ENCODE measurements at regions not wholly inside any gene's neighbourhood (a gene's known extent, or its start where the extent isn't known, plus 50 kb on each side); places are given as distances from the start of the nearest gene placed in this dataset.

- ChIA-PET CTCF (interaction anchor here in 1 of 2 donors (0.7 kb wide), 1 partner anchor 17 kb away, joined by 3 read pairs; no protein-coding TSS in a partner anchor), POLR2A (no interaction called here)
- H3K36me3 Mint-ChIP-seq: no peaks in the 10 kb centered on the region
- 67% methylated on average over 1 of the region's 6 CpGs for WGBS (ENCODE audit: insufficient coverage)
- H3K27me3 Mint-ChIP-seq: no peaks in the 10 kb centered on the region
- H3K9me3 Mint-ChIP-seq: no peaks in the 10 kb centered on the region
- ATAC-seq (replicated peaks in 1 of 4) (no peak), DNase-seq (no peak)
- no peak overlapping the region for H3K27ac ChIP-seq (ENCODE audit: low read length)
- no peaks in the 10 kb centered on the region for H3K27me3 ChIP-seq (replicated peaks in 1 of 2; ENCODE audit: control insufficient read depth in 2 of 2, extremely low read depth in 1 of 2, insufficient read depth in 2 of 2, low read length in 1 of 2)
- no peaks in the 10 kb centered on the region for H3K36me3 ChIP-seq (ENCODE audit: control insufficient read depth in 2 of 2, extremely low read depth in 1 of 2, insufficient read depth in 1 of 2, low read length in 1 of 2)
- H3K27ac Mint-ChIP-seq: no peak overlapping the region
- H3K9me3 ChIP-seq: no peaks in the 10 kb centered on the region
- no peak overlapping the region for H3K4me3 ChIP-seq (ENCODE audit: control insufficient read depth in 1 of 2, extremely low read depth in 1 of 2, low read length in 1 of 2)
- H3K4me1 Mint-ChIP-seq: no peaks in the 10 kb centered on the region
- no peaks in the 10 kb centered on the region for H3K4me1 ChIP-seq (ENCODE audit: control insufficient read depth in 1 of 2, extremely low read depth in 1 of 2, insufficient read depth in 2 of 2, low read length in 2 of 2)
- no peak overlapping the region for H3K4me3 Mint-ChIP-seq
Observed at GRCh38 chr3:152737021-152737908, 97.7 kb upstream of the P2RY1 start.

GRCh38 chr3:152738656-152739055 lies 96.3 kb upstream of the P2RY1 start:
- H3K9me3 ChIP-seq: no peaks in the 10 kb centered on the region
- Mint-ChIP-seq H3K9me3 (no peaks in the 10 kb centered on the region), H3K4me3 (no peak overlapping the region), H3K27ac (no peak overlapping the region), H3K4me1 (no peaks in the 10 kb centered on the region), H3K27me3 (no peaks in the 10 kb centered on the region), H3K36me3 (no peaks in the 10 kb centered on the region)
- ChIA-PET CTCF (no interaction called here), POLR2A (no interaction called here)
- no peak for DNase-seq
- 25% methylated on average over 1 of the region's 2 CpGs for WGBS (ENCODE audit: insufficient coverage)
- no peak for ATAC-seq (replicated peaks in 1 of 4)
- no peaks in the 10 kb centered on the region for H3K36me3 ChIP-seq (ENCODE audit: control insufficient read depth in 2 of 2, extremely low read depth in 1 of 2, insufficient read depth in 1 of 2, low read length in 1 of 2)
- H3K4me1 ChIP-seq (ENCODE audit: control insufficient read depth in 1 of 2, extremely low read depth in 1 of 2, insufficient read depth in 2 of 2, low read length in 2 of 2): no peaks in the 10 kb centered on the region
- H3K27me3 ChIP-seq (replicated peaks in 1 of 2; ENCODE audit: control insufficient read depth in 2 of 2, extremely low read depth in 1 of 2, insufficient read depth in 2 of 2, low read length in 1 of 2): no peaks in the 10 kb centered on the region
- no peak overlapping the region for H3K27ac ChIP-seq (ENCODE audit: low read length)
- H3K4me3 ChIP-seq (ENCODE audit: control insufficient read depth in 1 of 2, extremely low read depth in 1 of 2, low read length in 1 of 2): no peak overlapping the region

- DNase-seq (no peak), ATAC-seq (replicated peaks in 1 of 4) (no peak)
- H3K27ac ChIP-seq (ENCODE audit: low read length): no peak overlapping the region
- H3K36me3 Mint-ChIP-seq: no peaks in the 10 kb centered on the region
- peaks cover 0 to 4% of the 10 kb centered on the region in 2 donors for H3K27me3 Mint-ChIP-seq
- no peak overlapping the region for H3K27ac Mint-ChIP-seq
- CTCF ChIA-PET: no interaction called here
- H3K4me3 Mint-ChIP-seq: no peak overlapping the region
- no peaks in the 10 kb centered on the region for H3K4me1 ChIP-seq (ENCODE audit: control insufficient read depth in 1 of 2, extremely low read depth in 1 of 2, insufficient read depth in 2 of 2, low read length in 2 of 2)
- no peaks in the 10 kb centered on the region for H3K9me3 ChIP-seq
- no peaks in the 10 kb centered on the region for H3K36me3 ChIP-seq (ENCODE audit: control insufficient read depth in 2 of 2, extremely low read depth in 1 of 2, insufficient read depth in 1 of 2, low read length in 1 of 2)
- WGBS (ENCODE audit: insufficient coverage): no CpG with 5 or more reads among the region's 2 CpGs
- POLR2A ChIA-PET: no interaction called here
- no peaks in the 10 kb centered on the region for H3K27me3 ChIP-seq (replicated peaks in 1 of 2; ENCODE audit: control insufficient read depth in 2 of 2, extremely low read depth in 1 of 2, insufficient read depth in 2 of 2, low read length in 1 of 2)
- no peaks in the 10 kb centered on the region for H3K9me3 Mint-ChIP-seq
- no peaks in the 10 kb centered on the region for H3K4me1 Mint-ChIP-seq
- no peak overlapping the region for H3K4me3 ChIP-seq (ENCODE audit: control insufficient read depth in 1 of 2, extremely low read depth in 1 of 2, low read length in 1 of 2)
Observed at GRCh38 chr3:152742368-152743347, 92.3 kb upstream of the P2RY1 start.

- no peak for DNase-seq
- H3K4me3 ChIP-seq (ENCODE audit: control insufficient read depth in 1 of 2, extremely low read depth in 1 of 2, low read length in 1 of 2): no peak overlapping the region
- H3K9me3 ChIP-seq: no peaks in the 10 kb centered on the region
- ChIA-PET CTCF (no interaction called here), POLR2A (no interaction called here)
- no peak overlapping the region for H3K4me3 Mint-ChIP-seq
- H3K27ac ChIP-seq (ENCODE audit: low read length): no peak overlapping the region
- no peaks in the 10 kb centered on the region for H3K4me1 Mint-ChIP-seq
- no peaks in the 10 kb centered on the region for H3K4me1 ChIP-seq (ENCODE audit: control insufficient read depth in 1 of 2, extremely low read depth in 1 of 2, insufficient read depth in 2 of 2, low read length in 2 of 2)
- H3K36me3 Mint-ChIP-seq: no peaks in the 10 kb centered on the region
- H3K27ac Mint-ChIP-seq: no peak overlapping the region
- H3K27me3 Mint-ChIP-seq: peaks cover 0 to 4% of the 10 kb centered on the region in 2 donors
- peaks cover 7 to 19% (median 14%) of the 10 kb centered on the region in 3 donors for H3K9me3 Mint-ChIP-seq
- 100% methylated on average over 1 of the region's 1 CpG for WGBS (ENCODE audit: insufficient coverage)
- H3K27me3 ChIP-seq (replicated peaks in 1 of 2; ENCODE audit: control insufficient read depth in 2 of 2, extremely low read depth in 1 of 2, insufficient read depth in 2 of 2, low read length in 1 of 2): no peaks in the 10 kb centered on the region
- ATAC-seq (replicated peaks in 1 of 4): no peak
- no peaks in the 10 kb centered on the region for H3K36me3 ChIP-seq (ENCODE audit: control insufficient read depth in 2 of 2, extremely low read depth in 1 of 2, insufficient read depth in 1 of 2, low read length in 1 of 2)
Observed at GRCh38 chr3:152745646-152746045, 89.3 kb upstream of the P2RY1 start.

GRCh38 chr3:152754303-152754702 lies 80.6 kb upstream of the P2RY1 start:
- Histone ChIP-seq H3K27me3 (replicated peaks in 1 of 2; ENCODE audit: control insufficient read depth in 2 of 2, extremely low read depth in 1 of 2, insufficient read depth in 2 of 2, low read length in 1 of 2) (no peaks in the 10 kb centered on the region), H3K9me3 (no peaks in the 10 kb centered on the region), H3K36me3 (ENCODE audit: control insufficient read depth in 2 of 2, extremely low read depth in 1 of 2, insufficient read depth in 1 of 2, low read length in 1 of 2) (no peaks in the 10 kb centered on the region), H3K4me1 (ENCODE audit: control insufficient read depth in 1 of 2, extremely low read depth in 1 of 2, insufficient read depth in 2 of 2, low read length in 2 of 2) (no peaks in the 10 kb centered on the region), H3K27ac (ENCODE audit: low read length) (no peak overlapping the region), H3K4me3 (ENCODE audit: control insufficient read depth in 1 of 2, extremely low read depth in 1 of 2, low read length in 1 of 2) (no peak overlapping the region)
- ATAC-seq (replicated peaks in 1 of 4) (no peak), DNase-seq (no peak)
- Mint-ChIP-seq H3K9me3 (peaks cover 5 to 9% (median 9%) of the 10 kb centered on the region in 3 donors), H3K27ac (no peak overlapping the region), H3K27me3 (no peaks in the 10 kb centered on the region), H3K36me3 (no peaks in the 10 kb centered on the region), H3K4me1 (no peaks in the 10 kb centered on the region), H3K4me3 (no peak overlapping the region)
- ChIA-PET CTCF (interaction anchor here in 1 of 2 donors (0.6 kb wide), 1 partner anchor 17 kb away, joined by 3 read pairs; no protein-coding TSS in a partner anchor), POLR2A (no interaction called here)
- no CpG with 5 or more reads among the region's 2 CpGs for WGBS (ENCODE audit: insufficient coverage)

DNA sequence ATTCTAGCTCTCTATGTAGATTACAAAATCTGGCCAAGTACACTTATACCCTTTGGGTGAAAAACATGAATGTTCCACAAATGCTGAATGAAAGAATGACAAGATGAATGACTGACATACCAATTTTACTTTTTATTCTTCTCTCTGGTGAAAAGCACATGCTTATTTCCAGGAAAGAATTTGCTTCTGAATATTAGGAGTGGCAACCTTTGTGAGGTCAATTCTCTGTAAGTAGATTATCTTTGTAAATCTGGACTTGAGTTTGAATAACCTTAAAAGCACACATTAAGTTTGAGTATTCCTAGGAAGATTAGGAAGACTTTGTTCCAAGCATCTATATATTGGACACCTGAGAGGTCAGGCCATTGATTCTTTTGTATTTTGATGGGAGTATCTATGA lies 78.1 kb upstream of the P2RY1 start:
- no peaks in the 10 kb centered on the region for H3K9me3 Mint-ChIP-seq
- no peak overlapping the region for H3K4me3 Mint-ChIP-seq
- no peaks in the 10 kb centered on the region for H3K36me3 Mint-ChIP-seq
- POLR2A ChIA-PET: no interaction called here
- ATAC-seq (replicated peaks in 1 of 4): no peak
- Histone ChIP-seq H3K27ac (ENCODE audit: low read length) (no peak overlapping the region), H3K4me1 (ENCODE audit: control insufficient read depth in 1 of 2, extremely low read depth in 1 of 2, insufficient read depth in 2 of 2, low read length in 2 of 2) (no peaks in the 10 kb centered on the region), H3K36me3 (ENCODE audit: control insufficient read depth in 2 of 2, extremely low read depth in 1 of 2, insufficient read depth in 1 of 2, low read length in 1 of 2) (no peaks in the 10 kb centered on the region), H3K27me3 (replicated peaks in 1 of 2; ENCODE audit: control insufficient read depth in 2 of 2, extremely low read depth in 1 of 2, insufficient read depth in 2 of 2, low read length in 1 of 2) (no peaks in the 10 kb centered on the region), H3K9me3 (no peaks in the 10 kb centered on the region), H3K4me3 (ENCODE audit: control insufficient read depth in 1 of 2, extremely low read depth in 1 of 2, low read length in 1 of 2) (no peak overlapping the region)
- no peaks in the 10 kb centered on the region for H3K4me1 Mint-ChIP-seq
- H3K27me3 Mint-ChIP-seq: no peaks in the 10 kb centered on the region
- CTCF ChIA-PET: no interaction called here
- H3K27ac Mint-ChIP-seq: no peak overlapping the region
- DNase-seq: no peak

Data from T-cell (primary cell).